GM21381 (cell line): ENCODE measurements at regions not wholly inside any gene's neighbourhood (a gene's known extent, or its start where the extent isn't known, plus 50 kb on each side); places are given as distances from the start of the nearest gene placed in this dataset.

Experiments
- ATAC-seq: cut with Tn5 transposase; IDR thresholded peaks from one replicate; pipeline ENCODE4 v1.9.1; 2021; ENCODE audit warnings: mild to moderate bottlenecking, moderate library complexity; ENCODE audit not compliant: unreplicated experiment

- ATAC-seq, result no peak
Observed at GRCh38 chr7:33725111-33726025, 180.0 kb upstream of the BMPER start.

DNA sequence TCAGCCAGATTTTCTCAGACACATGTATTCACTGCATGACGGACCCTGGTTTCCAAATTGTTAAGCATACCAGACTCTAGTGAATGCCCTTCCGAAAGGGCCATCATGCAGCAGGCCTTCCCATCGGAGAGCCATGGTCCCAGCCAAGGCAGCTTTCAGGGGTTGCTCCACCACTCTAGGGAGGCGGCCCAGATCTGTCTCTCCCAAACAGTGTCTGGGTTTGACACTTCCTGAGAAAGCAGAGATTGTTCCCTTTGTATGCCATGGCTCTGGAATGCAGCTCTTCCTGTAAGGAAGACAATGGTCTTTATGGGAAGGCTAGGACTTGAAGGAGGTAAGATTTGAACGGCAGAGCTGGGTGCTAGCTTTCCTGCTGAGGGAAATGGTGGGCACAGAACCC lies 178.8 kb upstream of the BMPER start:
- ATAC-seq, result no peak

DNA sequence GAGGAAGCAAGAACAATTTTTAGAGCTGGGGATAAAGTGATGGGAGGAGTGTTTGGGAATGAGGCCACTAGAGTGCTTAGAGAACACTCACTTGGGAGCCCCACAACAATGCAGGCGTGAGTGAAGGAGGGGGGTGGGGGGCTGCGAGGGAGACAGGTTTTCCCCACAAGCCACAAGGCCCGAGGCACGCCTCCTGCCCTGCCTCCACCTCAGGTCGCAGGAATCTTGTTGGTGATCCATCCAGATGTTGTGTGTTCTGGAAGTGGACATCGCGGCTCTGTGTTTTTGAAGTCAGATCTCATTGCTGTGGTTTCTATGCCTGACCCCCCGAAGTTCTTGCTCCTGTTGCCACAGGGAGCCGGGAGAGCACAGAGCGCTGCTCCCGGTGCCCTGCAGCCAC lies 178.0 kb upstream of the BMPER start:
- no peak for ATAC-seq

- no peak for ATAC-seq
Observed at GRCh38 chr7:33728873-33729551, 176.3 kb upstream of the BMPER start.

DNA sequence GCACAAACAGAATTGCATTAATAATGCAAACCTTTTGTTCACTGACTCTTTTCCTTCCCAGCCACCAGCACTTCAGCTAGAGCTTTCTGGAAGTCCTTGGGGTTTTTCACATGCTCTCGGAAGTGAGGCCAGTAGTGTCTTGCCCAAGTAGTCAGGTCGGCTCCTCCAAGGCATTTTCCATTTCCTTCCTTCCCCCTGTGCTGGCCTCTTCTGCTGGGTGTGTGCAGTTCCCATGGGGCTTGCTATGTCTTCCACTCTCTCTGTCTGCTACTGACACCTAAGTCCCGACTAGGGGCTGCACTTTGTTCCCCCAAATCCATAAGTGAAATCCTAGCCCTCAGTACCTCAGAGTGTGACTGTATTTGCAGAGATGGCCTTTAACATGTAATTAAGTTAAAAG lies 175.6 kb upstream of the BMPER start:
- no peak for ATAC-seq

- ATAC-seq, result no peak
Observed at GRCh38 chr7:33730958-33731357, 174.4 kb upstream of the BMPER start.

GRCh38 chr7:33731912-33732311 lies 173.4 kb upstream of the BMPER start:
- no peak for ATAC-seq

GRCh38 chr7:33732462-33732861 lies 172.9 kb upstream of the BMPER start:
- no peak for ATAC-seq

GRCh38 chr7:33733870-33734650 lies 171.3 kb upstream of the BMPER start:
- no peak for ATAC-seq

DNA sequence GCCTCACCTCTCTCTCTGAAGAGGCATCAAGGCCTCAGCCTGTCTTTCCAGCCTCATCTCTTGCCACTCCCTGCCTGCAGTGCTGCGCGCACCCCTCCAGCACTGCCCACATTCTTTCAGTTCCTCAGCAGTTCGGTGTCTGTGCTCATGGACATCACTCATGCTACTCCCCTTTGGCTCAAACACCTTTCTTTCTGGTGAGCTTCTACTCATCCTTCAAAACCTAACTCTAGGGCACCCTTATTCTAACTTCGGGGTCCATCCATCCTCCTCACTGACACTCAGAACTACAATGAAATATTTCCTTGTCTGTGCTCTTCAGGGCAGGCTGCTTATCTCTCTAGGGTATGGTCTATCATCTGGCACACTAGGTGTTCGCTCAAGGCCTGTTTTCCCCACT lies 169.9 kb upstream of the BMPER start:
- ATAC-seq, result no peak

- no peak for ATAC-seq
Observed at GRCh38 chr7:33736521-33737221, 168.7 kb upstream of the BMPER start.

- no peak for ATAC-seq
Observed at GRCh38 chr7:33738260-33738935, 166.9 kb upstream of the BMPER start.

DNA sequence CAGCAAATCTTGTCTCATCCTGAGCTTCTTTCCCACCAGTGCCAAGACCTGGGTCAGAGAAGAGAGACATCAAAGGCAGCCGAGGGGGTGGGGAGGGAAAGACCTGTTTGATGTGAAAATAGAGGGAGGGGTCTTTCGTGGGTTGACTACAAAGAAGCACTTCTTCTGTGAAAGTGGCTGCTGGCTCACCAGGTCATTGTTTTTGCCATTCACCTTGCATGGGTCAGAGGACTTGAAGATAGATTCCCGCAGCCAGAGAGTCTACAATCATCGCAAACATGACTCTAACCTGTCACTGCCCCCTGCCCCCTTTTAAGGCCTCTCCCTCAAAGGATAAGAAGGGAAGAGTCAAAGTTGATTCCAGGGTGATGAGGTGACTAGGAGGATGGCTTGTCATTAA lies 166.1 kb upstream of the BMPER start:
- ATAC-seq, result no peak

- no peak for ATAC-seq
Observed at GRCh38 chr7:33742521-33742920, 162.8 kb upstream of the BMPER start.

GRCh38 chr7:33742999-33743587 lies 162.2 kb upstream of the BMPER start:
- no peak for ATAC-seq

GRCh38 chr7:33743594-33743993 lies 161.7 kb upstream of the BMPER start:
- ATAC-seq, result no peak

DNA sequence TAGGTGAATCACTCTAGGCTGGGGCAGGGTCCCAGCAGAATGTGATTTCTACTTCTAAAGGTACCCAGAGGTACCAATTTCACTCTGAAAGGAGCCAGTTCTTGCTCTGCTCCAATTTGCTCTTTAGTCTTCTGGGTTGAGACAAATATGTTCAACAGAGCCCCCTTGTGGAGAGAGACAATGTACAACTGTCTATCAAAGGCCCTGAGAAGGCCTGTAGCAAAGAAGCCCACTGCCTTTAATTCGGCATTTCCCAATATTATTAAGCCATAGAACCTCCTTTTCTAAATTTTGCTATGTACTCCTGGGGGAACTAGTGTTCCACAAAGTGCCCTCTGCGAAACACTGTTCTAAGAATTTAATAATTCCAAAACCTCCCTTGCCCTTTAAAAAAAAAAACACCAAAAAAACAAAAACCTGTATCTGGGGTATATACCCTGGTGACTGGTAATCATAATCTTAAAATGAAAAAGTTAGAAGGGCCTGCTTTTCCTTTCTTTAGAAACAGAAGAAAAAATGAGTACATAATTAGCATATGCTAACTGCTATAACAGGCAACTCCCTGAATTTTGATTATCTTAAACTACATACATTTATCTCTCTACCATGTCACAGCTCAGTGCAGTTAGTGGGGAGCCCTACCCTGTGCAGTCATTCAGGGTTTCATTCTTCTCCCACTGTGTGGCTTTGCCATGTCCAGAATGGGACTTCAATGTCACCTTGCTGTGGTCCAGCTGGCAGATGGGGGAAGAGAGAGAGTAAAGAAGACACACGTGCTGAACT lies 160.9 kb upstream of the BMPER start:
- no peak for ATAC-seq

GRCh38 chr7:33745934-33746333 lies 159.4 kb upstream of the BMPER start:
- no peak for ATAC-seq

- no peak for ATAC-seq
Observed at GRCh38 chr7:33748793-33749192, 156.5 kb upstream of the BMPER start.
